Lower leg skin (tissue), 4 donors: ENCODE measurements at regions not wholly inside any gene's neighbourhood (a gene's known extent, or its start where the extent isn't known, plus 50 kb on each side); places are given as distances from the start of the nearest gene placed in this dataset.
A peak's percentile ranks its signal among the peaks of the same experiment; 100 is the strongest.

Source experiments
- DNase-seq, 2 donors: peaks; one replicate each; pipeline ENCODE4 v3.0.0-alpha.2; 2019; ENCODE audit warnings: low spot score in 2 of 2
- H3K4me3 ChIP-seq: fragments of 200-600 bp; sonication (generic); 2 replicates; pipeline ENCODE4 v1.5.1; 2017; ENCODE audit warnings: mild to moderate bottlenecking, low read depth; ENCODE audit not compliant: poor library complexity, severe bottlenecking
- POLR2A ChIP-seq, 2 donors: fragments of 450-650 bp; IDR thresholded peaks; one replicate each; pipeline ENCODE4 v1.6.1; 2016 to 2017; ENCODE audit warnings: antibody characterized with exemption in 2 of 2, mild to moderate bottlenecking in 1 of 2, moderate library complexity in 1 of 2
- WGBS, 2 donors: methylation state at CpG; one replicate each; pipeline ENCODE4 v1.1.5; 2018; 5-methylcytosine and 5-hydroxymethylcytosine counted together
- intact Hi-C: fragments of 100-400 bp; cut with DNase I; formaldehyde crosslinking; loops from one replicate; pipeline ENCODE4 v1.15.0; 2023; ENCODE audit warnings: low total_unique reads
- TF ChIP-seq, protein P1 (sequence below), 3 donors: fragments of 450-650 bp; IDR thresholded peaks; one replicate each; pipeline ENCODE4 v1.5.1; 2016; ENCODE audit warnings: antibody characterized with exemption in 3 of 3, mild to moderate bottlenecking in 3 of 3, moderate library complexity in 2 of 3

DNA sequence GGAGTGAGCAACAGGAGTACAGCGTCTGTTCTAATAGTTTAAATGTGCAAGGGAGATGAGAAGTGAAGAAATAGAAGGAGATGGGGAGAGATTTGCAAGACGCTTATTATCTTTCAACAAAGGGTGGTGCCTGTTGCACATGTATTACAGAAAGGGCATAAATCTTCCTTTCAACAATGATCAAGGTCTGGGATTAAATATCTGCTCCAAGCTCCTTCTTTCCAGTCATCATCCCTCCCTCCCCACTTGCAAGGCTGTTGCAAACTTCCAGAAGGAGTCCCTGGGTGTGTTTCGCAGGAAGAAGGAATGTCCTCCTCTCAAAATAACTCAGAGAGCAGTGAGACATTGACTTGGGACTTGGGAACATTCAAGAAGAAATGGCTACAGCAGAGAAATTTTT is 63.5 kb upstream of the MYCBP2 start:
- WGBS, 2 donors, result 20 to 32% methylated on average over 3 of the region's 3 CpGs
- intact Hi-C loops, result no loop called here
- no peak for TF ChIP-seq POLR2A (IDR thresholded peaks at IDR 0.05)
- TF ChIP-seq, protein P1, sequence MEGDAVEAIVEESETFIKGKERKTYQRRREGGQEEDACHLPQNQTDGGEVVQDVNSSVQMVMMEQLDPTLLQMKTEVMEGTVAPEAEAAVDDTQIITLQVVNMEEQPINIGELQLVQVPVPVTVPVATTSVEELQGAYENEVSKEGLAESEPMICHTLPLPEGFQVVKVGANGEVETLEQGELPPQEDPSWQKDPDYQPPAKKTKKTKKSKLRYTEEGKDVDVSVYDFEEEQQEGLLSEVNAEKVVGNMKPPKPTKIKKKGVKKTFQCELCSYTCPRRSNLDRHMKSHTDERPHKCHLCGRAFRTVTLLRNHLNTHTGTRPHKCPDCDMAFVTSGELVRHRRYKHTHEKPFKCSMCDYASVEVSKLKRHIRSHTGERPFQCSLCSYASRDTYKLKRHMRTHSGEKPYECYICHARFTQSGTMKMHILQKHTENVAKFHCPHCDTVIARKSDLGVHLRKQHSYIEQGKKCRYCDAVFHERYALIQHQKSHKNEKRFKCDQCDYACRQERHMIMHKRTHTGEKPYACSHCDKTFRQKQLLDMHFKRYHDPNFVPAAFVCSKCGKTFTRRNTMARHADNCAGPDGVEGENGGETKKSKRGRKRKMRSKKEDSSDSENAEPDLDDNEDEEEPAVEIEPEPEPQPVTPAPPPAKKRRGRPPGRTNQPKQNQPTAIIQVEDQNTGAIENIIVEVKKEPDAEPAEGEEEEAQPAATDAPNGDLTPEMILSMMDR (IDR thresholded peaks at IDR 0.05), result no peak
- peak in 1 of 2 donors; percentile 66 for DNase-seq
- no peak overlapping the region for H3K4me3 ChIP-seq

DNA sequence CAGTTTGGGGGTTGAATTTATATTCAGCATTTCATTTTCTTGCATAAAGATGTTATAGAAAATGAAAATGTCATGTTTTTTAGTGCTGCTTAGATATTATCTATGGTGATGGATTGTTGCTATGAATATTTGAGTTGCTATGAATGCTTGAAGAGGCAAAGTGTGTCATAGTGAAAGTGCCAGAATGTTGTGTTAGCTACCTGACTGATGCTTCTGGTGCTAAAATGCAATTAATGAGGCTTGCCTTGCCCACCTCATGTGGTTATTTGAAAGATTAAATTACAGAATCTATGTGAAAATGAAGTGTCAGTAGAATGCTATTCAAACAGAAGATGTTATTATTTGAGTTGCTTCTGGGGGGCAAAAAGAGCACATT is 62.7 kb upstream of the MYCBP2 start:
- intact Hi-C loops, result no loop called here

DNA sequence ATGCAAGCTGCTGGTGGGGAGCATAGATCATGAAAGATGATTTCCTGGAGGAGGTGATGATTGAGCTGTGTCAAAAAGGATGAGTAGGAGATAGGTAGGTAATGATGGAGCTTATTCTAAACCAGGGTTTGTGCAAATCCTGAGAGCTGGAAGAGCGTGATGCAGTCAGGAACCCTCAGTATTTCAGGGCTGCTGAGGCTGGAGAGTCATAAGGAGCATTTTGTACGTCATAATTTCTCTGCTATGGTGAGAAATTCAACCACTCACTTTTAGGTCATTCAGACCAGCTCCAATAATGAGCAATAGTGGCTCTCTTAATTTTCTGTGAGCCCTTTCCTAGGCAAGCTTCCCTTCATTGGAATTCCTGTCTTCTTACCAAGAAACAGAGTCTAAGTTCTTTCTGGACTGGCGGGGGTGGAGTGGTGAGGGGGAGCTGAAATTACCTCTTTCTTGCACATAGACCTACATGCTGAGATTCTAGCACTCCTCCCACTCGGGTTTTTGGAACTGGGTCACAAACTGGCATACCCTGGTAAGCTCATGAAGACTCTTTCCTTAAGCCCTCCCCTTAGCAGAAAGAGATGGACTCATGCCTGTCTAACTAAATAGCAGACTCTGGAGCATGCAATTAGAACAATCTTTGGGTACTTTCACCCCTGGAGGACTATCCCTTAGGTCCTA is 62.2 kb upstream of the MYCBP2 start:
- no peak for DNase-seq
- TF ChIP-seq POLR2A (IDR thresholded peaks at IDR 0.05), result no peak
- TF ChIP-seq, protein P1 (IDR thresholded peaks at IDR 0.05), result no peak
- intact Hi-C loops, result no loop called here
- 56 to 57% methylated on average over 4 of the region's 4 CpGs for WGBS, 2 donors
- H3K4me3 ChIP-seq, result no peak overlapping the region

More for the DNA sequence above, 62.7 kb upstream of the MYCBP2 start:
- DNase-seq, result no peak
- H3K4me3 ChIP-seq, result no peak overlapping the region
- TF ChIP-seq POLR2A (IDR thresholded peaks at IDR 0.05), result no peak
- TF ChIP-seq, protein P1 (IDR thresholded peaks at IDR 0.05), result no peak

DNA sequence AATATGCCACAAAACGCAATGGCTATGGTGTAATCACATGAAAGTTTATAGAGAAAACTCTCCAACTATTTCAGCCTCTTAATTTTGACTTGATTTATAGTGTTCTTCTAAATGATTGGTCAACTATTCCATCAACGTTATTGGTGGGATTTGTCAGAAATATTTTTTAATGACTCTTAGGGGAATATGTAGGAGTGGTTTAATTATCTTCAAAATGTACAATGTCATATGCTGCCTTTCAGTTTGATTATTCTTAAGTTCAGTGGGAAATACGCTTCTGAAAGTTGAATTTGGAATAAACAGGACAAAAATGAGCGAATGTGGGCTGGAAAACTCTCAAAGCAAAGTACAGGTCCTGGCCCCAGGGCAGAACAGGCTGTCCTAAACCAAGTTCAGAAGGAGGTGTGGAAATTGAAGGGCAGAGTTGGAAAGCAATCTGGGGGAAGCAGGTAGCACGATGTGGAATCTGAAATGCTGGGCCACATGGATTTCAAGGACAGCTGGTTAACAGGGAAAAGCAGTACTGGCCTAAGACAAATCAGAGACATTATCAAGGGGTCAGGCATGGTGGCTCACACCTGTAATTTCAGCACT is 60.8 kb upstream of the MYCBP2 start:
- 44 to 55% methylated on average over 5 of the region's 5 CpGs for WGBS, 2 donors
- DNase-seq, result peak in 1 of 2 donors; percentile 45
- no peak overlapping the region for H3K4me3 ChIP-seq
- TF ChIP-seq, protein P1 (IDR thresholded peaks at IDR 0.05), result no peak
- no peak for TF ChIP-seq POLR2A (IDR thresholded peaks at IDR 0.05)
- intact Hi-C loops, result no loop called here

DNA sequence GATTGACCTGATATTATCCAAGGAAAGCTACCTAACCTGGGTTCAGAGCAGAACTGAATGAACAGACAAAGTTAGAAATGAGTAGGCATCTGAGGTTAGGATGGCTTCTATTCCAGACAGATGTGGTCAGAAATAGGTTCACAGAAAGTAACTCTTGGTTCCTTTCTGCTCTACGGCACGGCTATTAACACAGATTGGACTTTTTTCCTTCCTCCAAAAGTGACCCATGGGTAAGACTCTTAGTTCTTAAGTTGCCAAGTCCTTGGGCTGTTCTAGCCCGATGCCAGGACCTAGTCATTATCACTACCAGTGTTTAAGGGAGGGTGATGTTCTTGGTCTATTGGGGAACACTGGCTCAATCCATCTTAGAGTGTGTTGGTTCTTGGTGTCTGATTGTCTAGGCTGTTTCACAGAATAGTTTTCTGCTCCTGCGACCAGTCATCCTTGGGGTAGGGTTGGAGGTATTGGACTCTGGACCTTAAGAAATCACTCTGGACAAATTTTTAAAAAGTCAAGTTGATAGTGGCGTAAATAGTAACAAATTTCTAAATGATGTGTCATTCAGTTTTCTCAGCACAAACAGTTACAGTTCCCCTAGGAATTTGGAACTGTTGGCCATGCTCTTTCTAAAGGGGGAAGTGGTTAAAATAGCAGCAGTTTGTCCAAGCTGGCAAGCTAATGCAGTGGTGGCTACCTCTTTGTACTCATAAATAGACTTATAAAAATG is 60.1 kb upstream of the MYCBP2 start:
- H3K4me3 ChIP-seq, result no peak overlapping the region
- peak in 1 of 2 donors; percentile 74 for DNase-seq
- 43 to 47% methylated on average over 5 of the region's 5 CpGs for WGBS, 2 donors
- no peak for TF ChIP-seq POLR2A (IDR thresholded peaks at IDR 0.05)
- TF ChIP-seq, protein P1 (IDR thresholded peaks at IDR 0.05), result no peak
- intact Hi-C loops, result no loop called here
